CD4-positive, CD25-positive, alpha-beta regulatory T cell (primary cell): ENCODE measurements at regions not wholly inside any gene's neighbourhood (a gene's known extent, or its start where the extent isn't known, plus 50 kb on each side); places are given as distances from the start of the nearest gene placed in this dataset.

Source experiments
- ATAC-seq, 2 donors: fragments of 150-1000 bp; cut with Tn5 transposase; one replicate each; pipeline ENCODE4 v1.10.0; 2021; ENCODE audit warnings: low read depth in 2 of 2, moderate number of reproducible peaks in 2 of 2, moderate library complexity in 1 of 2
- DNase-seq, 3 donors: peaks; one replicate each; pipeline versions ENCODE4 v3.0.0 to v3.0.0-alpha.2; 2012 to 2022; ENCODE audit warnings: mixed read lengths in 1 of 3
- H3K27ac ChIP-seq: one replicate; pipeline ENCODE4 v1.7.0; 2013; ENCODE audit warnings: mild to moderate bottlenecking, low read length; ENCODE audit not compliant: insufficient read depth, poor library complexity, severe bottlenecking
- H3K27me3 ChIP-seq: one replicate; pipeline ENCODE4 v1.7.0; 2013; ENCODE audit warnings: low read length; ENCODE audit not compliant: control insufficient read depth, insufficient read depth
- H3K36me3 ChIP-seq: one replicate; pipeline ENCODE4 v1.7.0; 2013; ENCODE audit warnings: mild to moderate bottlenecking, low read length, moderate library complexity; ENCODE audit not compliant: control insufficient read depth, insufficient read depth
- H3K4me1 ChIP-seq: 2 replicates; pipeline ENCODE4 v1.7.0; 2013; ENCODE audit warnings: mild to moderate bottlenecking, low read length; ENCODE audit not compliant: insufficient read depth, control insufficient read depth, poor library complexity, severe bottlenecking
- H3K4me3 ChIP-seq: one replicate; pipeline ENCODE4 v1.7.0; 2013; ENCODE audit warnings: low read depth, mild to moderate bottlenecking, low read length, moderate library complexity
- H3K9me3 ChIP-seq, 2 experiments: 1 replicate in 1 of 2; 2 replicates in 1 of 2; pipeline ENCODE4 v1.7.0; 2013; ENCODE audit warnings: low read length in 2 of 2, mild to moderate bottlenecking in 1 of 2, moderate library complexity in 1 of 2; ENCODE audit not compliant: control insufficient read depth in 2 of 2
- H3K27ac Mint-ChIP-seq, 3 donors: one replicate each; pipeline ENCODE4 v1.8.0; 2020 to 2022; ENCODE audit warnings: mild to moderate bottlenecking in 3 of 3, mixed read lengths in 3 of 3, moderate library complexity in 2 of 3
- H3K27me3 Mint-ChIP-seq: one replicate; pipeline ENCODE4 v1.8.0; 2022; ENCODE audit warnings: mild to moderate bottlenecking, mixed read lengths
- H3K36me3 Mint-ChIP-seq: one replicate; pipeline ENCODE4 v1.8.0; 2020; ENCODE audit warnings: mixed read lengths
- H3K4me1 Mint-ChIP-seq, 4 donors: one replicate each; pipeline ENCODE4 v1.8.0; 2020 to 2022; ENCODE audit warnings: mixed read lengths in 4 of 4, mild to moderate bottlenecking in 1 of 4
- H3K4me3 Mint-ChIP-seq, 4 donors: one replicate each; pipeline ENCODE4 v1.8.0; 2020 to 2022; ENCODE audit warnings: mild to moderate bottlenecking in 4 of 4, mixed read lengths in 4 of 4, moderate library complexity in 3 of 4
- H3K9me3 Mint-ChIP-seq, 7 donors: one replicate each; pipeline ENCODE4 v1.8.0; 2020 to 2022; ENCODE audit warnings: mixed read lengths in 7 of 7, mild to moderate bottlenecking in 3 of 7, moderate library complexity in 2 of 7

- DNase-seq (no peak), ATAC-seq (no peak)
- Histone ChIP-seq H3K36me3 (no peaks in the 10 kb centered on the region), H3K4me3 (no peak overlapping the region), H3K27ac (no peak overlapping the region), H3K27me3 (no peaks in the 10 kb centered on the region), H3K4me1 (no peaks in the 10 kb centered on the region), H3K9me3 (no peaks in the 10 kb centered on the region)
- Mint-ChIP-seq H3K36me3 (no peaks in the 10 kb centered on the region), H3K9me3 (peaks cover 0 to 2% (median 0%) of the 10 kb centered on the region in 7 donors), H3K4me1 (no peaks in the 10 kb centered on the region), H3K27ac (no peak overlapping the region), H3K27me3 (peaks cover 4% of the 10 kb centered on the region), H3K4me3 (no peak overlapping the region)
Observed at GRCh38 chr22:27380855-27381254, 420.7 kb downstream of the MN1 start.

- Histone ChIP-seq H3K4me1 (no peaks in the 10 kb centered on the region), H3K9me3 (no peaks in the 10 kb centered on the region), H3K4me3 (no peak overlapping the region), H3K36me3 (no peaks in the 10 kb centered on the region), H3K27me3 (no peaks in the 10 kb centered on the region), H3K27ac (no peak overlapping the region)
- DNase-seq: no peak
- Mint-ChIP-seq H3K36me3 (no peaks in the 10 kb centered on the region), H3K27me3 (peaks cover 4% of the 10 kb centered on the region), H3K4me1 (no peaks in the 10 kb centered on the region), H3K4me3 (no peak overlapping the region), H3K27ac (no peak overlapping the region), H3K9me3 (peaks cover 0 to 2% (median 0%) of the 10 kb centered on the region in 7 donors)
- no peak for ATAC-seq
Observed at GRCh38 chr22:27381552-27381951, 420.0 kb downstream of the MN1 start.

GRCh38 chr22:27381960-27382742 lies 419.4 kb downstream of the MN1 start:
- no peaks in the 10 kb centered on the region for H3K36me3 Mint-ChIP-seq
- no peaks in the 10 kb centered on the region for H3K4me1 Mint-ChIP-seq
- H3K4me3 Mint-ChIP-seq: no peak overlapping the region

GRCh38 chr22:27382947-27383346 lies 418.6 kb downstream of the MN1 start:
- no peak overlapping the region for H3K4me3 ChIP-seq
- Mint-ChIP-seq H3K4me3 (no peak overlapping the region), H3K27ac (no peak overlapping the region), H3K36me3 (no peaks in the 10 kb centered on the region), H3K4me1 (no peaks in the 10 kb centered on the region), H3K9me3 (no peaks in the 10 kb centered on the region), H3K27me3 (peaks cover 4% of the 10 kb centered on the region)
- ATAC-seq: no peak
- H3K27ac ChIP-seq: no peak overlapping the region
- H3K36me3 ChIP-seq: no peaks in the 10 kb centered on the region
- no peaks in the 10 kb centered on the region for H3K4me1 ChIP-seq
- no peaks in the 10 kb centered on the region for H3K27me3 ChIP-seq
- H3K9me3 ChIP-seq: no peaks in the 10 kb centered on the region
- DNase-seq: no peak

More at GRCh38 chr22:27381960-27382742, 419.4 kb downstream of the MN1 start:
- DNase-seq (no peak), ATAC-seq (no peak)
- no peak overlapping the region for H3K4me3 ChIP-seq
- Mint-ChIP-seq H3K27ac (no peak overlapping the region), H3K9me3 (peaks cover 0 to 2% (median 0%) of the 10 kb centered on the region in 7 donors), H3K27me3 (peaks cover 4% of the 10 kb centered on the region)
- H3K27ac ChIP-seq: no peak overlapping the region
- H3K4me1 ChIP-seq: no peaks in the 10 kb centered on the region
- H3K36me3 ChIP-seq: no peaks in the 10 kb centered on the region
- H3K27me3 ChIP-seq: no peaks in the 10 kb centered on the region
- no peaks in the 10 kb centered on the region for H3K9me3 ChIP-seq

GRCh38 chr22:27383896-27384295 lies 417.7 kb downstream of the MN1 start:
- no peak for ATAC-seq
- H3K4me1 Mint-ChIP-seq: no peaks in the 10 kb centered on the region
- H3K27me3 Mint-ChIP-seq: peaks cover 4% of the 10 kb centered on the region
- Histone ChIP-seq H3K27me3 (no peaks in the 10 kb centered on the region), H3K27ac (no peak overlapping the region), H3K9me3 (no peaks in the 10 kb centered on the region), H3K4me3 (no peak overlapping the region), H3K4me1 (no peaks in the 10 kb centered on the region), H3K36me3 (no peaks in the 10 kb centered on the region)
- H3K27ac Mint-ChIP-seq: no peak overlapping the region
- H3K4me3 Mint-ChIP-seq: no peak overlapping the region
- H3K36me3 Mint-ChIP-seq: no peaks in the 10 kb centered on the region
- DNase-seq: no peak
- H3K9me3 Mint-ChIP-seq: no peaks in the 10 kb centered on the region

- Mint-ChIP-seq H3K4me3 (no peak overlapping the region), H3K9me3 (no peaks in the 10 kb centered on the region), H3K27me3 (peaks cover 4% of the 10 kb centered on the region), H3K36me3 (no peaks in the 10 kb centered on the region), H3K4me1 (no peaks in the 10 kb centered on the region), H3K27ac (no peak overlapping the region)
- Histone ChIP-seq H3K4me3 (no peak overlapping the region), H3K27ac (no peak overlapping the region), H3K36me3 (no peaks in the 10 kb centered on the region), H3K27me3 (no peaks in the 10 kb centered on the region), H3K4me1 (no peaks in the 10 kb centered on the region), H3K9me3 (no peaks in the 10 kb centered on the region)
- DNase-seq (no peak), ATAC-seq (no peak)
Observed at GRCh38 chr22:27385261-27385998, 416.1 kb downstream of the MN1 start.

- ATAC-seq: no peak
- DNase-seq: no peak
- Histone ChIP-seq H3K27me3 (no peaks in the 10 kb centered on the region), H3K9me3 (no peaks in the 10 kb centered on the region), H3K4me1 (no peaks in the 10 kb centered on the region), H3K36me3 (no peaks in the 10 kb centered on the region), H3K27ac (no peak overlapping the region), H3K4me3 (no peak overlapping the region)
- H3K27me3 Mint-ChIP-seq: peaks cover 4% of the 10 kb centered on the region
- H3K4me3 Mint-ChIP-seq: no peak overlapping the region
- no peaks in the 10 kb centered on the region for H3K4me1 Mint-ChIP-seq
- H3K9me3 Mint-ChIP-seq: no peaks in the 10 kb centered on the region
- no peaks in the 10 kb centered on the region for H3K36me3 Mint-ChIP-seq
- no peak overlapping the region for H3K27ac Mint-ChIP-seq
Observed at GRCh38 chr22:27386186-27386585, 415.4 kb downstream of the MN1 start.

- ATAC-seq (no peak), DNase-seq (no peak)
- Mint-ChIP-seq H3K36me3 (no peaks in the 10 kb centered on the region), H3K4me1 (no peaks in the 10 kb centered on the region), H3K9me3 (no peaks in the 10 kb centered on the region), H3K27ac (no peak overlapping the region), H3K4me3 (no peak overlapping the region), H3K27me3 (peaks cover 4% of the 10 kb centered on the region)
- no peaks in the 10 kb centered on the region for H3K27me3 ChIP-seq
- no peaks in the 10 kb centered on the region for H3K4me1 ChIP-seq
- no peaks in the 10 kb centered on the region for H3K36me3 ChIP-seq
- no peaks in the 10 kb centered on the region for H3K9me3 ChIP-seq
- no peak overlapping the region for H3K4me3 ChIP-seq
- no peak overlapping the region for H3K27ac ChIP-seq
Observed at GRCh38 chr22:27387561-27387960, 414.0 kb downstream of the MN1 start.
